Stomach (tissue), 4 donors: ENCODE measurements at regions not wholly inside any gene's neighbourhood (a gene's known extent, or its start where the extent isn't known, plus 50 kb on each side); places are given as distances from the start of the nearest gene placed in this dataset.

Source experiments
- CTCF ChIP-seq, 7 experiments: fragments of 450-650 bp in 4 of 7; fragments of 200-600 bp in 3 of 7; sonication (generic) in 3 of 7; IDR thresholded peaks; one replicate each; pipeline ENCODE4 v1.5.1; 2016 to 2019; ENCODE audit warnings: antibody characterized with exemption in 7 of 7, control low read depth in 2 of 7, mild to moderate bottlenecking in 1 of 7
- POLR2AphosphoS5 ChIP-seq, 3 donors: sonication (generic); formaldehyde crosslinking; IDR thresholded peaks; one replicate each; pipeline ENCODE4 v1.6.1; 2016; ENCODE audit warnings: antibody characterized with exemption in 3 of 3

GRCh38 chr15:91444656-91445055, 344.6 kb downstream of the SV2B start:
- TF ChIP-seq CTCF (IDR thresholded peaks at IDR 0.05): no peak
- no peak for TF ChIP-seq POLR2AphosphoS5 (IDR thresholded peaks at IDR 0.05)
